Common myeloid progenitor, CD34-positive (primary cell): ENCODE measurements at regions not wholly inside any gene's neighbourhood (a gene's known extent, or its start where the extent isn't known, plus 50 kb on each side); places are given as distances from the start of the nearest gene placed in this dataset.

Source experiments
- CTCF ChIA-PET: fragments of 350-600 bp; sonication (Branson Sonifier 250); formaldehyde crosslinking; loops from one replicate; lab custom pipeline; 2021; ENCODE audit warnings: antibody characterized with exemption; lab: Charles Lee
- POLR2A ChIA-PET: fragments of 350-600 bp; sonication (Branson Sonifier 250); formaldehyde crosslinking; loops from one replicate; lab custom pipeline; 2021; ENCODE audit warnings: antibody characterized with exemption; lab: Charles Lee
- DNase-seq, 3 donors: peaks; one replicate each; pipeline versions ENCODE4 v3.0.0 to v3.0.0-alpha.2; 2013
- H3K27ac ChIP-seq, 2 experiments: 1 replicate in 1 of 2; 2 replicates in 1 of 2; pipeline ENCODE4 v1.7.0; 2013; ENCODE audit warnings: inconsistent platforms in 2 of 2, low read length in 2 of 2, mild to moderate bottlenecking in 2 of 2, low read depth in 1 of 2, moderate library complexity in 1 of 2; ENCODE audit not compliant: severe bottlenecking in 2 of 2, insufficient read depth in 1 of 2, poor library complexity in 1 of 2
- H3K27me3 ChIP-seq, 5 experiments: replicated peaks in 2 of 5; 1 replicate in 3 of 5; 2 replicates in 2 of 5; pipeline versions ENCODE4 v1.6.1 to v1.7.0; 2013; ENCODE audit warnings: low read length in 4 of 5, mild to moderate bottlenecking in 2 of 5, moderate library complexity in 2 of 5, inconsistent platforms in 1 of 5; ENCODE audit not compliant: insufficient read depth in 5 of 5, control insufficient read depth in 4 of 5
- H3K36me3 ChIP-seq, 4 experiments: 1 replicate in 2 of 4; 2 replicates in 2 of 4; pipeline versions ENCODE4 v1.6.1 to v1.7.0; 2013; ENCODE audit warnings: low read length in 3 of 4, control low read depth in 1 of 4, mild to moderate bottlenecking in 1 of 4; ENCODE audit not compliant: control insufficient read depth in 4 of 4, insufficient read depth in 4 of 4
- H3K4me1 ChIP-seq, 4 experiments: 1 replicate in 3 of 4; 2 replicates in 1 of 4; pipeline versions ENCODE4 v1.6.1 to v1.7.1; 2013; ENCODE audit warnings: low read length in 3 of 4, mild to moderate bottlenecking in 3 of 4, control low read depth in 1 of 4, inconsistent platforms in 1 of 4, moderate library complexity in 1 of 4; ENCODE audit not compliant: control insufficient read depth in 4 of 4, insufficient read depth in 4 of 4; ENCODE audit errors: control extremely low read depth in 1 of 4
- H3K4me3 ChIP-seq, 7 experiments: 1 replicate in 4 of 7; 2 replicates in 3 of 7; pipeline versions ENCODE4 v1.5.1 to v1.7.0; 2013; ENCODE audit warnings: mild to moderate bottlenecking in 7 of 7, low read length in 6 of 7, moderate library complexity in 6 of 7, inconsistent platforms in 2 of 7, low read depth in 2 of 7, control low read depth in 1 of 7; ENCODE audit not compliant: insufficient read depth in 4 of 7, control insufficient read depth in 1 of 7; ENCODE audit errors: extremely low read depth in 1 of 7
- H3K9me3 ChIP-seq, 5 experiments: 1 replicate in 4 of 5; 2 replicates in 1 of 5; pipeline versions ENCODE4 v1.6.1 to v1.7.1; 2013; ENCODE audit warnings: low read length in 4 of 5, mild to moderate bottlenecking in 2 of 5, inconsistent platforms in 1 of 5, low read depth in 1 of 5, moderate library complexity in 1 of 5; ENCODE audit not compliant: control insufficient read depth in 4 of 5, insufficient read depth in 2 of 5; ENCODE audit errors: control extremely low read depth in 1 of 5
- WGBS: methylation state at CpG from one replicate; pipeline ENCODE4 v1.1.5; 2013; ENCODE audit not compliant: insufficient coverage; 5-methylcytosine and 5-hydroxymethylcytosine counted together

GRCh38 chr11:103825469-103825868 lies 211.0 kb upstream of the DDI1 start:
- no peaks in the 10 kb centered on the region for H3K36me3 ChIP-seq
- ChIA-PET CTCF (no interaction called here), POLR2A (interaction anchor here (0.6 kb wide), 1 partner anchor 1092 kb away, joined by 3 read pairs; no protein-coding TSS in a partner anchor)
- H3K9me3 ChIP-seq = peaks cover 0 to 6% (median 0%) of the 10 kb centered on the region in 5 experiments
- WGBS = 100% methylated on average over 2 of the region's 2 CpGs
- no peaks in the 10 kb centered on the region for H3K4me1 ChIP-seq
- no peaks in the 10 kb centered on the region for H3K27me3 ChIP-seq
- H3K27ac ChIP-seq = no peak overlapping the region
- DNase-seq = no peak
- no peak overlapping the region for H3K4me3 ChIP-seq

DNA sequence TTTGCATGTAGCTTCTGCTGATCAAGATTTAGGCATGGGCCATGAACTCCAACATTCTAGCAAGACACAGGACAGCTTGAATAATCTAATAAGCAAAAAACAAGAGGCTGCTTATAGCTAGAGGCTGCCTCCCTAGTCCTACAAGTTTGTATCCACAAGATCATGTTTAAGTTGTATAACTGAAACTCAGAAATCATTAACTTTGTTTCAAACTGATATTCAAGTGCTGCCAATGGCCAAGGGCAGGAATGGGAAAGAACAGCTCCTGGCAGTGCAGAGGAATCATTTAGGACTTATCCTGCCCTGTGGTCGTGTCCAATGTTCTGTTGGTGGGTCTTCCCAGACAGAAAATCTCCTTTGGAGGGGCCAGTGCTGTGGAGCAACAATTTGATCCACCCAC lies 209.6 kb upstream of the DDI1 start:
- H3K27ac ChIP-seq = no peak overlapping the region
- H3K9me3 ChIP-seq = peaks cover 0 to 12% (median 3%) of the 10 kb centered on the region in 5 experiments
- H3K4me1 ChIP-seq = no peaks in the 10 kb centered on the region
- H3K36me3 ChIP-seq = no peaks in the 10 kb centered on the region
- 73% methylated on average over 1 of the region's 1 CpG for WGBS
- H3K27me3 ChIP-seq = no peaks in the 10 kb centered on the region
- ChIA-PET CTCF (no interaction called here), POLR2A (no interaction called here)
- no peak for DNase-seq
- no peak overlapping the region for H3K4me3 ChIP-seq

DNA sequence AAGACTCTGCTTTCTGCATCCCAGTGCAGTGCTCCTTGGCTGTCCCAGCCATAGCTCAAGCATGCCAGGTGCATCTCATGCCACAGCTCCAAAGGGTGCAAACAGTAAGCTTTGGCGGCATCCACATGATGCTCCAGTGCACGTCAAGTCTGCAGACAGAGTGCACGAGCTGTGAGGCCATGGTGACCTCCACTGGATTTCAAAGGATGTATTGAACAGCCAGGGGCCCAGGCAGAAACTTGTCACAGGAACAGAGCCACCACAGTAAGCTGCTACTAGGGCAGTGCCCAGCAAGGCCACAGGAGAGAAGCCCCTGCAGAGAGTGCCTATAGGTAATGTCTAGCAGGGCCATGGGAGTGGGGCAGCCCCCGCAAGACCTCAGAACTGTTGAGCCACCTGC lies 206.8 kb upstream of the DDI1 start:
- DNase-seq = no peak
- H3K27ac ChIP-seq = no peak overlapping the region
- 100% methylated on average over 4 of the region's 4 CpGs for WGBS
- POLR2A ChIA-PET = no interaction called here
- no peaks in the 10 kb centered on the region for H3K27me3 ChIP-seq
- H3K4me3 ChIP-seq = no peak overlapping the region
- CTCF ChIA-PET = no interaction called here
- H3K4me1 ChIP-seq = no peaks in the 10 kb centered on the region
- H3K9me3 ChIP-seq = peaks cover 0 to 18% (median 5%) of the 10 kb centered on the region in 5 experiments
- H3K36me3 ChIP-seq = no peaks in the 10 kb centered on the region

DNA sequence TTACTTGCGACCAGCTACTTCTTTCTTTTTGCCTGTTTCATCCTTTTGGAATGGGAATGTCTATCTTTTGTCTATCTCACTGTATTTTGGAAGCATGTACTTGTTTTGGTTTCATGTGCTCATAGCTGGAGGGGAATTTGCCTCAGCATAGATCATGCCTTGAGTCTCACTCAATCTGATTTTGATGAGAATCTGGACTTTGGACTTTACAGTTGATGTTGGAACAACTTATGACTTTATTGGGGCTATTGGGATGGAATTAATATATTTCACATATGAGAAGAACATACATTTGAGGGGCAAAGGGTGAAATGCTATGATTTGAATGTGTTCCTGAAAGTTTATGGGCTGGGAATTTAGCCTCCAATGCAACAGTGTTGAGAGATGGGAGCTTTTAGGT lies 206.2 kb upstream of the DDI1 start:
- H3K27me3 ChIP-seq = no peaks in the 10 kb centered on the region
- H3K27ac ChIP-seq = no peak overlapping the region
- CTCF ChIA-PET = no interaction called here
- POLR2A ChIA-PET = no interaction called here
- no peak overlapping the region for H3K4me3 ChIP-seq
- peaks cover 0 to 18% (median 5%) of the 10 kb centered on the region in 5 experiments for H3K9me3 ChIP-seq
- no peaks in the 10 kb centered on the region for H3K36me3 ChIP-seq
- WGBS = no CpG with 5 or more reads among the region's 1 CpG
- H3K4me1 ChIP-seq = no peaks in the 10 kb centered on the region
- no peak for DNase-seq

- POLR2A ChIA-PET = no interaction called here
- Histone ChIP-seq H3K4me1 (no peaks in the 10 kb centered on the region), H3K4me3 (no peak overlapping the region), H3K27me3 (no peaks in the 10 kb centered on the region), H3K36me3 (no peaks in the 10 kb centered on the region), H3K9me3 (peaks cover 0 to 18% (median 5%) of the 10 kb centered on the region in 5 experiments), H3K27ac (no peak overlapping the region)
- no peak for DNase-seq
- WGBS = 100% methylated on average over 2 of the region's 3 CpGs
- CTCF ChIA-PET = no interaction called here
These were observed 203.7 kb upstream of the DDI1 start for GRCh38 chr11:103832762-103833161.

- ChIA-PET POLR2A (no interaction called here), CTCF (no interaction called here)
- WGBS = 98% methylated on average over 4 of the region's 6 CpGs
These were observed 194.2 kb upstream of the DDI1 start for GRCh38 chr11:103842191-103842590.

DNA sequence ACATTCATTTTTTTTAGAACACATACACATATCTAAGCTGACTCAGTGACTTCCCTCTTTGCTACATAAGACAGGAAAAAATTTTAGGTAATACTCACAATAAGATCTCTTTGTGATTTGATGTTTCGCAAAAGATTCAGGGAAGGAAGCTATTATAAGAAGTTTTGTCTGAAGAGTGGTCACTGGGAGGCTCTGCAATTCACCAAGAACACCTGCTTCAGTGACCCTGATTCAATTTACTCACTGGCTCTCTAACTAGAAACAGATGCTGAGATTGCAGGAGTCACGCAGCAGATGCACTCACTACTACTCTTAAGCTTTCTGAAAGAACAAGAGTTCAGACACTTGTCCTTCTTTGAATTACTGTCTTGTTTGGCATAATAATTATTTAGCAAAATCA lies 193.6 kb upstream of the DDI1 start:
- no peak overlapping the region for H3K27ac ChIP-seq
- no peak for DNase-seq
- ChIA-PET POLR2A (no interaction called here), CTCF (no interaction called here)
- H3K36me3 ChIP-seq = no peaks in the 10 kb centered on the region
- WGBS = no CpG with 5 or more reads among the region's 2 CpGs
- no peaks in the 10 kb centered on the region for H3K4me1 ChIP-seq
- H3K4me3 ChIP-seq = no peak overlapping the region
- no peaks in the 10 kb centered on the region for H3K27me3 ChIP-seq
- no peaks in the 10 kb centered on the region for H3K9me3 ChIP-seq

More at GRCh38 chr11:103842191-103842590, 194.2 kb upstream of the DDI1 start:
- Histone ChIP-seq H3K27ac (no peak overlapping the region), H3K36me3 (no peaks in the 10 kb centered on the region), H3K27me3 (no peaks in the 10 kb centered on the region), H3K9me3 (no peaks in the 10 kb centered on the region), H3K4me1 (no peaks in the 10 kb centered on the region), H3K4me3 (no peak overlapping the region)
- no peak for DNase-seq
